ENCODE measurements at regions not wholly inside any gene's neighbourhood (a gene's known extent, or its start where the extent isn't known, plus 50 kb on each side); places are given as distances from the start of the nearest gene placed in this dataset.

- TF ChIP-seq, protein P1, sequence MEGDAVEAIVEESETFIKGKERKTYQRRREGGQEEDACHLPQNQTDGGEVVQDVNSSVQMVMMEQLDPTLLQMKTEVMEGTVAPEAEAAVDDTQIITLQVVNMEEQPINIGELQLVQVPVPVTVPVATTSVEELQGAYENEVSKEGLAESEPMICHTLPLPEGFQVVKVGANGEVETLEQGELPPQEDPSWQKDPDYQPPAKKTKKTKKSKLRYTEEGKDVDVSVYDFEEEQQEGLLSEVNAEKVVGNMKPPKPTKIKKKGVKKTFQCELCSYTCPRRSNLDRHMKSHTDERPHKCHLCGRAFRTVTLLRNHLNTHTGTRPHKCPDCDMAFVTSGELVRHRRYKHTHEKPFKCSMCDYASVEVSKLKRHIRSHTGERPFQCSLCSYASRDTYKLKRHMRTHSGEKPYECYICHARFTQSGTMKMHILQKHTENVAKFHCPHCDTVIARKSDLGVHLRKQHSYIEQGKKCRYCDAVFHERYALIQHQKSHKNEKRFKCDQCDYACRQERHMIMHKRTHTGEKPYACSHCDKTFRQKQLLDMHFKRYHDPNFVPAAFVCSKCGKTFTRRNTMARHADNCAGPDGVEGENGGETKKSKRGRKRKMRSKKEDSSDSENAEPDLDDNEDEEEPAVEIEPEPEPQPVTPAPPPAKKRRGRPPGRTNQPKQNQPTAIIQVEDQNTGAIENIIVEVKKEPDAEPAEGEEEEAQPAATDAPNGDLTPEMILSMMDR (IDR thresholded peaks at IDR 0.05 in 8 of 11, conservative IDR thresholded peaks at IDR 0.05 in 3 of 11) = no peak
- TF ChIP-seq POLR2A (IDR thresholded peaks at IDR 0.05) (no peak), POLR2AphosphoS5 (IDR thresholded peaks at IDR 0.05) (no peak)
These were observed 517.1 kb upstream of the MYT1L start for GRCh38 chr2:2848198-2848597.

Data from spleen (tissue), 7 donors.